Activated T-helper 1 cell treated with anti-CD3 and anti-CD28 coated beads, Interleukin-12 subunit alpha, Interleukin-12 subunit beta, Interleukin-2, Interleukin-4 antibody, amounts not matched to agents 30 ng/mL and 10 ng/mL and 1 ng/mL, durations not matched to agents 14 hours and 24 hours and 36 hours (primary cell): ENCODE measurements at regions not wholly inside any gene's neighbourhood (a gene's known extent, or its start where the extent isn't known, plus 50 kb on each side); places are given as distances from the start of the nearest gene placed in this dataset.
"Not testable (repeated sequence)": the region's sequence is repeated elsewhere in the genome, so short reads cannot be mapped to it uniquely, and the experiment has no call there.

Experiments
- DNase-seq: peaks from one replicate; pipeline ENCODE4 v3.0.0; 2021; ENCODE audit warnings: low spot score
- H3K27ac Mint-ChIP-seq: one replicate; pipeline ENCODE4 v1.8.0; 2021; ENCODE audit warnings: mild to moderate bottlenecking, mixed read lengths
- H3K27me3 Mint-ChIP-seq: one replicate; pipeline ENCODE4 v1.8.0; 2022; ENCODE audit warnings: mild to moderate bottlenecking, moderate library complexity, mixed read lengths; ENCODE audit not compliant: insufficient read depth
- H3K36me3 Mint-ChIP-seq: one replicate; pipeline ENCODE4 v1.8.0; 2021; ENCODE audit warnings: low read depth, mixed read lengths
- H3K4me1 Mint-ChIP-seq: one replicate; pipeline ENCODE4 v1.8.0; 2021; ENCODE audit warnings: low read depth, mixed read lengths
- H3K4me3 Mint-ChIP-seq: one replicate; pipeline ENCODE4 v1.8.0; 2021; ENCODE audit warnings: mild to moderate bottlenecking, moderate library complexity, mixed read lengths
- H3K9me3 Mint-ChIP-seq: one replicate; pipeline ENCODE4 v1.8.0; 2021; ENCODE audit warnings: mixed read lengths
- intact Hi-C: fragments of 100-400 bp; cut with micrococcal nuclease; formaldehyde crosslinking; loops from one replicate; pipeline ENCODE4 v1.15.1; 2024

DNA sequence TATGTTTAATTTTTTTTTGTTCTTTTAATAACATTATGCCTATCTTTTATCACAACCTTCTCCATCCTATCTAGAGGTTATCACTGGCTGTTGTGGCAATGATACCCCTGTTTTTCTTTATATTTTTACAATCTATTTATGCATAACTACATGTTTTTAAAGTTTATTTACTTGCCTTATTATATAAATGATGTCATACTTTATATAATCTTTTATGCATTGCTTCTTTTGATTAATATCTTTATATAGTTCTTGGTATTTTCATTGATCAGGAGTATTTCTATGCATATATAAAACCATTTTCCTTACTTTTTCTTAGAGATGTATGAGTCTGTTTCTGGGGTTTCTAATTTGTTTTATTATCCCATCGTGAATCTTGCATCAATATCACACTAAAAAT is 719.8 kb upstream of the RAG2 start:
- H3K4me3 Mint-ChIP-seq: no peak overlapping the region
- DNase-seq: no peak
- no peaks in the 10 kb centered on the region for H3K36me3 Mint-ChIP-seq
- H3K4me1 Mint-ChIP-seq: no peaks in the 10 kb centered on the region
- H3K27ac Mint-ChIP-seq: no peak overlapping the region
- intact Hi-C loops: no loop called here
- no peaks in the 10 kb centered on the region for H3K9me3 Mint-ChIP-seq
- H3K27me3 Mint-ChIP-seq: no peaks in the 10 kb centered on the region

DNA sequence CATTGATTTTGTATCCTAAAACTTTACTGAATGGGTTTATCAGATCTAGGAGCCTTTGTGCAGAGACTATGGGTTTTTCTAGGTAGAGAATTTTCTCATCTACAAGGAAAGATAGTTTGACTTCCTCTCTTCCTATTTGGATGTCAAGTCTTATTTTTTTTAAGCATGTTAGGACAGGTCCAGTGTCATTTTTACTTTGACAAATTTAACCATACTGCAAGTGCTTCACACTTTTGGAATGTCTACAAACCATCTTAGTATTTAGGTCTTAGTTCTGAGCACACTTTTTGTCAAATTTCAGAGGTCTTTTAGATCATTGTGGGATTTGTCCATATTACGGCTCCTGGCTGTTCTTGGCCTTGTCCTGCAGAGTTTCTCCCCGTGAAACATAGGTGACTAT is 715.2 kb upstream of the RAG2 start:
- H3K9me3 Mint-ChIP-seq: no peaks in the 10 kb centered on the region
- H3K4me1 Mint-ChIP-seq: no peaks in the 10 kb centered on the region
- no peaks in the 10 kb centered on the region for H3K27me3 Mint-ChIP-seq
- H3K36me3 Mint-ChIP-seq: no peaks in the 10 kb centered on the region
- no peak overlapping the region for H3K27ac Mint-ChIP-seq
- intact Hi-C loops: no loop called here
- no peak for DNase-seq
- H3K4me3 Mint-ChIP-seq: no peak overlapping the region

DNA sequence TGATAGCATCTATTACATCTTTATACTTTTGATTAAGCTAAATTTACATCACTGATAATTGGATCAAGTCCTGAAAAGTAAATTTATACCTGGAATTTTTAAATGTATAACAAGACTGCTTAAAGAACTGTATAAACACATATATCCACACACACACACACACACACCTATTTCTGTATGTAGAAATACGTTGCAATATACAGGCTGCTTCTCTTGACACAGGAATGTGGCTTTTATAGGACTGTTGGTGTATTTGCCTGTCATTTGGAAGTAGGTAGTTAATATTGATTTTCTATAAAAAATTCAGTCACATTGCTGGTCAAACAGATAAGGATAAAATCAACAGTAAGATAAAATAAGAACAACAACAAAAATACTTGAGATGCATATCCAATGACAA is 708.5 kb upstream of the RAG2 start:
- no peaks in the 10 kb centered on the region for H3K36me3 Mint-ChIP-seq
- H3K4me3 Mint-ChIP-seq: no peak overlapping the region
- no peak for DNase-seq
- no peaks in the 10 kb centered on the region for H3K4me1 Mint-ChIP-seq
- H3K9me3 Mint-ChIP-seq: peaks cover 12% of the 10 kb centered on the region
- no peak overlapping the region for H3K27ac Mint-ChIP-seq
- intact Hi-C loops: no loop called here
- no peaks in the 10 kb centered on the region for H3K27me3 Mint-ChIP-seq

DNA sequence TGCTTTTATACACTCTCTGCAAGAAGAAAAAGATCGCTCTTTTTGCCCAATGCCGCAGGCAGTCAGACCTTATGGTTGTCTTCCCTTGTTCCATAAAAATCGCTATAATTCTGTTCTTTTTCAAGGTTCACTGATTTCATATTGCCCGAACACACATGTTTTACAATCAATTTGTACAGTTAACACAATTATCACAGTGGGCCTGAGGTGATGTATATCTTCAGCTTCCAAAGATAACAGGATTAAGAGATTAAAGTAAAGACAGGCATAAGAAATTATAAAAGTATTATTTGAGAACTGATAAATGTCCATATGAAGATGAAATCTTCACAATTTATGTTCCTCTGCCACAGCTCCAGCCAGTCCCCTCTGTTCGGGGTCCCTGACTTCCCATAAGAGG is 703.4 kb upstream of the RAG2 start:
- H3K9me3 Mint-ChIP-seq: peaks cover 20% of the 10 kb centered on the region
- H3K27ac Mint-ChIP-seq, H3K27me3 Mint-ChIP-seq, H3K4me3 Mint-ChIP-seq, intact Hi-C loops, H3K36me3 Mint-ChIP-seq, H3K4me1 Mint-ChIP-seq, DNase-seq: not testable (repeated sequence)

DNA sequence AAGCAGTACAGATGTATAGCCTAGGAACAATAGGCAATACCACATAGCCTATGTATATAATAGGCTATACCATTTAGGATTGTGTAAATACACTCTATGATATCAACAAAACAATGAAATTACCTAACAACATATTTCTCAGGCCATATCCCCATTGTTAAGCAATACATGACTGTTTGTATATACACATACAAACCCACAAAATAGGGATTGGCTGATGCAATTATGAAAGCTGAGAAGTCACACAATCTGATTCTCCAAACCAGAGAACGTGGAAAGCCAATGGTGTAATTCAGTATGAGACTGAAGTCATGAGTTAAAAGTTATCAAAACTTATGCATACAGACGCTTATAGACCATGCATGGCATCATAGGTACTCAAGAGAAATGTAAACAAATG is 700.1 kb upstream of the RAG2 start:
- H3K4me1 Mint-ChIP-seq: no peaks in the 10 kb centered on the region
- DNase-seq: no peak
- no peaks in the 10 kb centered on the region for H3K27me3 Mint-ChIP-seq
- H3K4me3 Mint-ChIP-seq: no peak overlapping the region
- peaks cover 25% of the 10 kb centered on the region for H3K9me3 Mint-ChIP-seq
- intact Hi-C loops: no loop called here
- no peaks in the 10 kb centered on the region for H3K36me3 Mint-ChIP-seq
- H3K27ac Mint-ChIP-seq: no peak overlapping the region

DNA sequence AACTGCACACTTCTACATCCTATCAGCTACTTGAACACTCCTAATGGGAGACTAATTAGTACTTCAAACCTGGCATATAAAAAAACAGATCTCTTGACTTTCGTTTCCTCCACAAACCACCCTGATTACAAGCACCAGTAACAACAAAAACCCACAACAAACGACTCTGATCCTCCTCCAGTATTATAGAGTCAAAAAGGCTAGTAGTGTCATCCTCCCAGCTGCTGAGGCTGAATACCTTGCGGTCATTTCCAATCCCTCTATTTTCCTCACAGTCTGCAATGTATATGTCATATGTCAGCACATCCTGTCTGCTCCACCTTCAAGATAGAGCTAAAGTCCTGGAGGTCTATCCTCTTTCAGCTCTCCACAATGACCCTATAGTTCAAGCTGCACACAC is 688.9 kb upstream of the RAG2 start:
- H3K27ac Mint-ChIP-seq: no peak overlapping the region
- H3K4me3 Mint-ChIP-seq: no peak overlapping the region
- H3K36me3 Mint-ChIP-seq: no peaks in the 10 kb centered on the region
- peaks cover 15% of the 10 kb centered on the region for H3K9me3 Mint-ChIP-seq
- H3K4me1 Mint-ChIP-seq: no peaks in the 10 kb centered on the region
- intact Hi-C loops: no loop called here
- H3K27me3 Mint-ChIP-seq: no peaks in the 10 kb centered on the region
- no peak for DNase-seq

DNA sequence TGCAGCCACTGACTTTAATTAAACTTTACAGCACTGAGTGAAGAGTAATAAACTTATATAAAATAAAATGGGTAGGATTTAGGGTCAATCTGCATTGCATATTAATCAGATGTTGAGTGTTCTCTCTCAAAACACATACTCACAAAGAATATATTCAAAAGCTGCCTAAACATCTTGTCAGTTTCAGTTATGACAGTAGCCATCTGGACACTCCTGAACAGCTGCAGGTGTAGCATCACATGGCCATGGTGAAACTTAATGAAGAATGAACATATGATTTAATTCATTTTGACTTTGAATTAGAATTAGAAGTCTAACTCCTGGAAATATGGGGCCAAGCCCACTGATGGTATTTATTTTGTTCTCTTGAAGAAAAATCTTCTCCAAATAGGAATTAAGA is 684.3 kb upstream of the RAG2 start:
- Mint-ChIP-seq H3K4me1 (no peaks in the 10 kb centered on the region), H3K9me3 (peaks cover 13% of the 10 kb centered on the region), H3K27ac (no peak overlapping the region), H3K27me3 (no peaks in the 10 kb centered on the region), H3K4me3 (no peak overlapping the region), H3K36me3 (no peaks in the 10 kb centered on the region)
- DNase-seq: no peak
- intact Hi-C loops: no loop called here

DNA sequence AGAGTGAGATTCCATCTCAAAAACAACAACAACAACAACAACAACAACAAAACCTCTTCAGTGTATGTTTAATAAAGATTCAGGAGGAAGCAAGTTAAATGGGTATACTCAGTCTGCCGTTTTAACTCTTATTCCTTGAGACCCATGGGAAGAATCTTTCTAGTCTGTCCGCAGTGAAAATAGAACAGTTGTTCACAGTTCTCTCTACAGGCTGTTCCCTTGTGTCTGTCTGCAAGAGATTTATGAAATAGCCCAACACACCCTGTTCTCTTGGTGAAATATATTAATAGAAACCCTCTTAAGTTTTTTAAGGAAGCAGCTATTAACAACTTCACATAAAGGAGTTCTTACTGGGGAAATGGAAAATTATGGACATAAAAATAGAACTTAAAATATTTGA is 682.2 kb upstream of the RAG2 start:
- no peak for DNase-seq
- H3K4me3 Mint-ChIP-seq: no peak overlapping the region
- no peaks in the 10 kb centered on the region for H3K4me1 Mint-ChIP-seq
- H3K36me3 Mint-ChIP-seq: no peaks in the 10 kb centered on the region
- no peak overlapping the region for H3K27ac Mint-ChIP-seq
- H3K9me3 Mint-ChIP-seq: peaks cover 5% of the 10 kb centered on the region
- no peaks in the 10 kb centered on the region for H3K27me3 Mint-ChIP-seq
- intact Hi-C loops: no loop called here

DNA sequence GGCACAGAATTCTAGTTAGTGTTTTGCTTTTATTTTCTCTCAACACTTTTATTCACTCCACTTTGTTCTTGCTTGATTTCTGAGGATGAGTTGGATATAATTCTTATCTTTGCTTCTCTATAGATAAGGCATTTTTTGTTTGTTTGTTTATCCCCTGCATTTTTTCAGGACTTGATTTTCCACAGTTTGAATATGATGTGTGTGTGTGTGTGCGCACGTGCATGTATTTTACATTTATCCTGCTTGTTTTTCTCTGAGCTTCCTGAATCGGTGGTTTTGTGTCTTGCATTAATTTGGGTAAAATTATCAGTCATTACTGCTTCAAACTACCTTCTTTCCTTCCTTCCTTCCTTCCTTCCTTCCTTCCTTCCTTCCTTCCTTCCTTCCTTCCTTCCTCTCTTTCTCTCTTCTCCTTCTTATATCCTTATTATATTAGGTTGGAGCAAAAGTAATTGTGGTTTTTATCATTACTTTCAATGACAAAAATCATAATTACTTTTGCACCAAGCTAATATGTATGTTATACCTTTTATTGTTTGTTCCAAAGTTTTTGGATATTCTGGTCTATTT is 679.9 kb upstream of the RAG2 start:
- Mint-ChIP-seq H3K4me1 (no peaks in the 10 kb centered on the region), H3K9me3 (peaks cover 5% of the 10 kb centered on the region), H3K4me3 (no peak overlapping the region), H3K27ac (no peak overlapping the region), H3K27me3 (no peaks in the 10 kb centered on the region), H3K36me3 (no peaks in the 10 kb centered on the region)
- no peak for DNase-seq
- intact Hi-C loops: no loop called here

DNA sequence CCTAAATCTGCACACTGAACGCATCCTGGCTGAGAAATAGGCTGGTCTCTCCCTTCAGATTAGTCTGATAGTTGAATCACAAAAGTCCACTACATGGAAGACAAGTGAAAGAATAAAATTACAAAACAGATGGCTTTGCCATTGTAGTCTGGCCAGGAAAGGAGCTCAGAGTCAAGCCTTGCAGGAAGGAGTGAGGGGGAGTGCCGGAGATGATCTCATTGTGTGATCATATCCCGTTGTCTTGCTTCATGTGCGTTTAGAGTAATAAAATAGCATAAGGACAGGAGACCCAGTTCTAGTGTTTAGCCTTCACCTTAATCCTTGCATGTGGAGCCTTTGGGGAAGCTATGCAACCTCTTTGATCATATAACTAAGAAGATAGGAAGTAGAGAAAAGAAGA is 666.7 kb upstream of the RAG2 start:
- H3K36me3 Mint-ChIP-seq: no peaks in the 10 kb centered on the region
- intact Hi-C loops: no loop called here
- H3K27me3 Mint-ChIP-seq: no peaks in the 10 kb centered on the region
- no peaks in the 10 kb centered on the region for H3K4me1 Mint-ChIP-seq
- no peak overlapping the region for H3K27ac Mint-ChIP-seq
- no peak for DNase-seq
- no peaks in the 10 kb centered on the region for H3K9me3 Mint-ChIP-seq
- no peak overlapping the region for H3K4me3 Mint-ChIP-seq

DNA sequence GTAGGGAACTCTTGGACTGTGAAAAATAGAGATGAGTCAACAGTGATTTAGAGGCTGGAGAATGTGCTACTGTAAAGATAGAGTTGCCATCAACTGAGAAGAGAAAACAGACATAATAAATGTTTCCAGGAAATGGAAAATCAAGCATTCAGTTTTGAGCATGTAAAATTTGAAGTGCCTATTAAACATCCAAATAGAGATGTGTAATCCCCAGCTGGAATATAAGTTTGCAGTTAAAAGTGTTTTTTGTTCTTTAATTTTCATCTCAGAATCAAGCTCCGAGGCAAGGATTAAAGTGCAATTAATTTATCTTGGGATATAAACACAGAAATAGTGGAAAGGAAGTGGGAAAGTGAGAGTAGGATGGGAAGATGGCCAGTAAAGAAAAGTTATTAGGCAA is 666.0 kb upstream of the RAG2 start:
- H3K27me3 Mint-ChIP-seq: no peaks in the 10 kb centered on the region
- H3K9me3 Mint-ChIP-seq: no peaks in the 10 kb centered on the region
- intact Hi-C loops: no loop called here
- no peak for DNase-seq
- no peak overlapping the region for H3K4me3 Mint-ChIP-seq
- no peaks in the 10 kb centered on the region for H3K4me1 Mint-ChIP-seq
- no peaks in the 10 kb centered on the region for H3K36me3 Mint-ChIP-seq
- H3K27ac Mint-ChIP-seq: no peak overlapping the region

DNA sequence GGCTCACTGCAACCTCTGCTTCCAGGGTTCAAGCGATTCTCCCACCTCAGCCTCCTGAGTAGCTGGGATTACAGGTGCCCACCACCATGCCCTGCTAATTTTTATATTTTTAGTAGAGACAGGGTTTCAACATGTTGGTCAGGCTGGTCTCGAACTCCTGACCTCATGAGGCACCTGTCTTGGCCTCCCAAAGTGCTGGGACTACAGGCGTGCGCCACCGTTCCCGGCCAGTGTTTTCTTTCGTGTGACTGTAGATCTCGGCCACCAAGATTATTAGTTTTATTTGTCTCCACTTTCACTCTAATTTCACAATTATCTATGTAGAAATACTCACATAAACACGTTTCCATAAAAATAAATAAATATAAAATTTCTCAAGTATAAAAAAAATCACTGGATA is 665.4 kb upstream of the RAG2 start:
- intact Hi-C loops, H3K4me1 Mint-ChIP-seq, H3K27ac Mint-ChIP-seq, H3K4me3 Mint-ChIP-seq, DNase-seq, H3K27me3 Mint-ChIP-seq, H3K9me3 Mint-ChIP-seq, H3K36me3 Mint-ChIP-seq: not testable (repeated sequence)

DNA sequence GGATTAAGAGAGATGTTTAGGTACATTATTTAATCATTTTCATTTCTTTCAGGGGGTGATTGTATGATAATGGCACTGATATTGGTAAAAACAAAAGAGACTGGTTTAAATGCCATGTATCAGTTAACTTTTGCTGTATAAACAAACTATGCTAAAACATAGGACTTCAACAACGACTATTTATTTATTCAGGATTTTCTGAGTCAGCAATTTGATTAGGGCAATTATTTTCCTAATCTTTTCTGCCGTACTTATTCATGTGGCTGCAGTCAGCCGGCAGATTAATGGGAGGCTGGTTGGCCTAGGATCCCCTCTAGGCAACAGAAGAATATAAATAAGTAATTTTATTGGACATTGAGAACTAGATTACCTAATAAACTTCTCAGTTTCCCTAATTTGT is 661.7 kb upstream of the RAG2 start:
- H3K27me3 Mint-ChIP-seq: no peaks in the 10 kb centered on the region
- no peak overlapping the region for H3K27ac Mint-ChIP-seq
- no peak overlapping the region for H3K4me3 Mint-ChIP-seq
- H3K4me1 Mint-ChIP-seq: no peaks in the 10 kb centered on the region
- intact Hi-C loops: no loop called here
- no peaks in the 10 kb centered on the region for H3K36me3 Mint-ChIP-seq
- DNase-seq: no peak
- peaks cover 7% of the 10 kb centered on the region for H3K9me3 Mint-ChIP-seq

DNA sequence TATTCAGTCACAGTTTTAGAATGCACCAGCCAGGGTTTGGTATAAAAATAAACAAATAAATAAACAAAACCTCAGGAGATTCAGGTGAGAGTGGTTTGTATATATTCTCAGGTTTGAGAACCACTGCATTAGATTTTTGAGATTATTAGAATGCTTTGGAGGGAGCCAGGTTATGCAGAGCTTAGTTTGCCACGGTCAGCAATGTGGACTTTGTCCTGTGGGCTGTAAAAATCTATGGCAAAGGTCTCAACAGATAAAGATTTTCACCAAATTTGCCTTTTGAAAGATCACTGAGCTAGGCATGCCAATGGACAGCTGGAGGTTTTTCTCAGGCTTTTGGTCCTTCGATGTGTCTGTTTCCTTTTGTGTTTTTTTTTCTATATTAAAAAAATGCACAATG is 650.1 kb upstream of the RAG2 start:
- no peak overlapping the region for H3K27ac Mint-ChIP-seq

More for the DNA sequence above, 650.1 kb upstream of the RAG2 start:
- peaks cover 21% of the 10 kb centered on the region for H3K9me3 Mint-ChIP-seq
- no peaks in the 10 kb centered on the region for H3K4me1 Mint-ChIP-seq
- intact Hi-C loops: no loop called here
- no peak overlapping the region for H3K4me3 Mint-ChIP-seq
- DNase-seq: no peak
- H3K36me3 Mint-ChIP-seq: no peaks in the 10 kb centered on the region
- no peaks in the 10 kb centered on the region for H3K27me3 Mint-ChIP-seq
